H1 (cell line): ENCODE measurements at regions not wholly inside any gene's neighbourhood (a gene's known extent, or its start where the extent isn't known, plus 50 kb on each side); places are given as distances from the start of the nearest gene placed in this dataset.

Source experiments
- CTCF ChIA-PET: fragments of 300-600 bp; sonication (Branson Sonifier 250); formaldehyde crosslinking; loops from one replicate; lab custom pipeline; 2021; ENCODE audit not compliant: partially characterized antibody; lab: Charles Lee
- POLR2A ChIA-PET: fragments of 300-600 bp; sonication (Branson Sonifier 250); formaldehyde crosslinking; loops from one replicate; lab custom pipeline; 2021; ENCODE audit warnings: inconsistent platforms; ENCODE audit not compliant: partially characterized antibody; lab: Charles Lee
- DNase-seq, 2 experiments: peaks; one replicate each; pipeline versions ENCODE4 v3.0.0 to v3.0.0-alpha.2; 2010 to 2022; ENCODE audit warnings: low spot score in 2 of 2, low read depth in 1 of 2, mixed read lengths in 1 of 2
- FAIRE-seq: peaks from 2 replicates; lab custom pipeline; 2011; peaks lifted over from hg19 to GRCh38; lab: Jason Lieb, UNC
- H2AFZ ChIP-seq: 2 replicates; pipeline ENCODE4 v1.8.1; 2012; ENCODE audit warnings: low read length, inconsistent platforms
- H2AK5ac ChIP-seq: 2 replicates; pipeline ENCODE4 v1.6.1; 2013; ENCODE audit warnings: low read depth, low read length
- H2BK120ac ChIP-seq: replicated peaks from 2 replicates; pipeline ENCODE3; 2013; ENCODE audit warnings: low read depth, low read length, inconsistent platforms
- H2BK12ac ChIP-seq: 2 replicates; pipeline ENCODE4 v1.6.1; 2013; ENCODE audit warnings: low read depth, low read length
- H2BK15ac ChIP-seq: 2 replicates; pipeline ENCODE4 v1.6.1; 2013; ENCODE audit warnings: low read length
- H2BK20ac ChIP-seq: 2 replicates; pipeline ENCODE4 v1.6.1; 2013; ENCODE audit warnings: low read length
- H2BK5ac ChIP-seq: 2 replicates; pipeline ENCODE4 v1.6.1; 2013; ENCODE audit warnings: low read depth, low read length
- H3K14ac ChIP-seq: 2 replicates; pipeline ENCODE4 v1.6.1; 2013; ENCODE audit warnings: inconsistent platforms; ENCODE audit not compliant: insufficient read length
- H3K18ac ChIP-seq: 2 replicates; pipeline ENCODE4 v1.6.1; 2013; ENCODE audit warnings: low read length; ENCODE audit errors: extremely low read depth
- H3K23ac ChIP-seq: 2 replicates; pipeline ENCODE4 v1.6.1; 2013; ENCODE audit warnings: inconsistent platforms; ENCODE audit not compliant: insufficient read length
- H3K23me2 ChIP-seq: 2 replicates; pipeline ENCODE4 v1.6.1; 2013; ENCODE audit warnings: low read depth, low read length
- H3K27ac ChIP-seq: 2 replicates; pipeline ENCODE4 v1.6.1; 2011; ENCODE audit warnings: low read depth, low read length, inconsistent platforms
- H3K27me3 ChIP-seq, 4 experiments: replicated peaks in 1 of 4; 1 replicate in 1 of 4; 2 replicates in 3 of 4; pipeline versions ENCODE4 v1.6.1 to v1.8.1; 2011 to 2013; ENCODE audit warnings: low read length in 3 of 4, mild to moderate bottlenecking in 3 of 4, inconsistent platforms in 2 of 4, mixed read lengths in 2 of 4, moderate library complexity in 1 of 4; ENCODE audit not compliant: control insufficient read depth in 3 of 4, insufficient read depth in 3 of 4; ENCODE audit errors: extremely low read depth in 1 of 4
- H3K36me3 ChIP-seq, 4 experiments: 2 replicates each; pipeline versions ENCODE4 v1.6.1 to v1.8.1; 2011 to 2013; ENCODE audit warnings: mild to moderate bottlenecking in 4 of 4, low read length in 3 of 4, moderate library complexity in 2 of 4, control low read depth in 1 of 4, inconsistent platforms in 1 of 4; ENCODE audit not compliant: insufficient read depth in 4 of 4, control insufficient read depth in 2 of 4
- H3K4ac ChIP-seq: replicated peaks from 2 replicates; pipeline ENCODE3; 2013; ENCODE audit warnings: low read length, low read depth, mixed read lengths, inconsistent platforms; ENCODE audit not compliant: insufficient read length
- H3K4me1 ChIP-seq, 4 experiments: replicated peaks in 1 of 4; 1 replicate in 1 of 4; 2 replicates in 3 of 4; pipeline versions ENCODE4 v1.6.1 to v1.8.1; 2011 to 2013; ENCODE audit warnings: low read length in 3 of 4, inconsistent platforms in 2 of 4, mixed read lengths in 1 of 4; ENCODE audit not compliant: insufficient read depth in 4 of 4, control insufficient read depth in 3 of 4
- H3K4me2 ChIP-seq, 2 experiments: 2 replicates each; pipeline versions ENCODE4 v1.6.1 to v1.8.1; 2011 to 2013; ENCODE audit warnings: low read depth in 2 of 2, low read length in 2 of 2, control low read depth in 1 of 2, inconsistent platforms in 1 of 2, mild to moderate bottlenecking in 1 of 2; ENCODE audit not compliant: insufficient read depth in 1 of 2
- H3K4me3 ChIP-seq, 4 experiments: fragments of 200-600, 300-600 bp in 1 of 4; sonication (generic), shearing (Covaris generic), sonication (Bioruptor Twin) in 1 of 4; 2 replicates each; pipeline versions ENCODE4 v1.5.1 to v1.8.1; 2011 to 2016; ENCODE audit warnings: low read length in 4 of 4, low read depth in 3 of 4, control low read depth in 2 of 4, inconsistent platforms in 2 of 4, mild to moderate bottlenecking in 2 of 4, mixed read lengths in 1 of 4, moderate library complexity in 1 of 4; ENCODE audit not compliant: insufficient read depth in 2 of 4; ENCODE audit errors: extremely low read depth in 1 of 4
- H3K56ac ChIP-seq: replicated peaks from 2 replicates; pipeline ENCODE3; 2013; ENCODE audit warnings: low read depth, mild to moderate bottlenecking, mixed read lengths, low read length, inconsistent platforms; ENCODE audit not compliant: insufficient read length
- H3K79me1 ChIP-seq: 2 replicates; pipeline ENCODE4 v1.6.1; 2013; ENCODE audit warnings: low read depth, low read length, control low read depth
- H3K79me2 ChIP-seq, 2 experiments: 2 replicates each; pipeline versions ENCODE4 v1.6.1 to v1.8.1; 2012 to 2013; ENCODE audit warnings: low read length in 2 of 2, mild to moderate bottlenecking in 2 of 2, inconsistent platforms in 1 of 2; ENCODE audit not compliant: insufficient read depth in 2 of 2, control insufficient read depth in 1 of 2
- H3K9ac ChIP-seq, 4 experiments: replicated peaks in 1 of 4; 1 replicate in 1 of 4; 2 replicates in 3 of 4; pipeline versions ENCODE4 v1.6.1 to v1.8.1; 2011 to 2013; ENCODE audit warnings: low read depth in 3 of 4, low read length in 3 of 4, control low read depth in 2 of 4, mild to moderate bottlenecking in 2 of 4, moderate library complexity in 2 of 4, inconsistent platforms in 1 of 4; ENCODE audit errors: extremely low read depth in 1 of 4
- H3K9me3 ChIP-seq, 2 experiments: 2 replicates each; pipeline versions ENCODE4 v1.6.1 to v1.8.1; 2012 to 2013; ENCODE audit warnings: mild to moderate bottlenecking in 2 of 2, moderate library complexity in 2 of 2, control low read depth in 1 of 2, inconsistent platforms in 1 of 2, low read depth in 1 of 2, low read length in 1 of 2, mixed read lengths in 1 of 2; ENCODE audit not compliant: insufficient read depth in 2 of 2
- H4K20me1 ChIP-seq, 2 experiments: replicated peaks in 1 of 2; 2 replicates each; pipeline versions ENCODE3 to v1.8.1; 2011 to 2013; ENCODE audit warnings: inconsistent platforms in 2 of 2, low read length in 2 of 2, mild to moderate bottlenecking in 1 of 2; ENCODE audit not compliant: insufficient read depth in 2 of 2, control insufficient read depth in 1 of 2
- H4K5ac ChIP-seq: 2 replicates; pipeline ENCODE4 v1.6.1; 2013; ENCODE audit warnings: low read length, low read depth, mixed read lengths, inconsistent platforms; ENCODE audit not compliant: insufficient read length
- H4K8ac ChIP-seq: 2 replicates; pipeline ENCODE4 v1.8.0; 2013; ENCODE audit warnings: mild to moderate bottlenecking, moderate library complexity, low read length, inconsistent platforms; ENCODE audit not compliant: insufficient read depth; ENCODE audit errors: extremely low read depth
- H4K91ac ChIP-seq: replicated peaks from 2 replicates; pipeline ENCODE3; 2013; ENCODE audit warnings: low read length, mixed read lengths, inconsistent platforms; ENCODE audit not compliant: insufficient read length
- POLR2AphosphoS5 ChIP-seq: IDR thresholded peaks from 2 replicates; pipeline ENCODE4 v1.6.1; 2011; ENCODE audit warnings: low read depth, low read length
- WGBS, 2 experiments: shearing (Covaris generic) in 1 of 2; methylation state at CpG; one replicate each; pipeline versions ENCODE4 v1.1.6 to v1.1.7; 2013 to 2015; ENCODE audit warnings: low lambda C conversion rate in 2 of 2, mixed read lengths in 2 of 2, inconsistent platforms in 1 of 2, low coverage in 1 of 2, missing lambda C conversion rate in 1 of 2; ENCODE audit not compliant: insufficient replicate concordance in 2 of 2, insufficient coverage in 1 of 2, insufficient read length in 1 of 2; ENCODE audit errors: extremely low coverage in 1 of 2, missing lambda C conversion rate in 1 of 2; 5-methylcytosine and 5-hydroxymethylcytosine counted together
- TF ChIP-seq, protein P1 (sequence below): IDR thresholded peaks from 2 replicates; pipeline ENCODE4 v1.6.1; 2012; ENCODE audit warnings: inconsistent platforms

GRCh38 chr2:216285701-216286100 is 86.6 kb downstream of the MARCHF4 start:
- H2AFZ ChIP-seq = no peak overlapping the region
- no peak overlapping the region for H3K27ac ChIP-seq
- H3K23ac ChIP-seq = no peak overlapping the region
- H4K5ac ChIP-seq = no peak overlapping the region
- no peaks in the 10 kb centered on the region for H3K9me3 ChIP-seq
- no peak overlapping the region; the same call in 1 of the 2 replicates for H3K18ac ChIP-seq
- H4K8ac ChIP-seq = no peak overlapping the region
- H2BK20ac ChIP-seq = 0 out of 2 replicates have a peak overlapping the region, but pooled peaks have one; percentile 53
- ChIA-PET POLR2A (interaction anchor here (0.6 to 1.4 kb wide), 2 partner anchors 87 to 213 kb away, joined by 3 to 5 read pairs; partner anchors contain the start of gene RPL37A), CTCF (interaction anchor here (1.2 to 5.4 kb wide), 8 partner anchors 8 to 160 kb away, joined by 3 to 49 read pairs (median 20); no protein-coding TSS in a partner anchor)
- H3K4ac ChIP-seq = no peak overlapping the region
- no peaks in the 10 kb centered on the region for H3K27me3 ChIP-seq
- H3K14ac ChIP-seq = no peak overlapping the region
- H3K23me2 ChIP-seq = no peaks in the 10 kb centered on the region
- peaks cover 11 to 40% (median 18%) of the 10 kb centered on the region in 4 experiments for H3K4me1 ChIP-seq
- H2BK15ac ChIP-seq = no peak overlapping the region
- no peak overlapping the region for H2AK5ac ChIP-seq
- H4K91ac ChIP-seq = no peak overlapping the region
- no peak overlapping the region for H3K56ac ChIP-seq
- H4K20me1 ChIP-seq = no peaks in the 10 kb centered on the region
- TF ChIP-seq, protein P1, sequence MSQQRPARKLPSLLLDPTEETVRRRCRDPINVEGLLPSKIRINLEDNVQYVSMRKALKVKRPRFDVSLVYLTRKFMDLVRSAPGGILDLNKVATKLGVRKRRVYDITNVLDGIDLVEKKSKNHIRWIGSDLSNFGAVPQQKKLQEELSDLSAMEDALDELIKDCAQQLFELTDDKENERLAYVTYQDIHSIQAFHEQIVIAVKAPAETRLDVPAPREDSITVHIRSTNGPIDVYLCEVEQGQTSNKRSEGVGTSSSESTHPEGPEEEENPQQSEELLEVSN = no peak
- TF ChIP-seq POLR2AphosphoS5 = no peak
- TF ChIP-seq, all 59 proteins: peak for 0
- Histone ChIP-seq H3K4me2 (peak overlapping the region; percentile 22; a peak in 2 of 4 replicates), H3K79me1 (no peaks in the 10 kb centered on the region), H2BK5ac (no peak overlapping the region; the same call in 1 of the 2 replicates), H3K36me3 (no peaks in the 10 kb centered on the region), H2BK12ac (no peak overlapping the region), H3K79me2 (no peaks in the 10 kb centered on the region), H3K4me3 (no peak overlapping the region), H2BK120ac (no peak overlapping the region), H3K9ac (no peak overlapping the region)
- WGBS, 2 experiments = 57% methylated on average over 7 of the region's 7 CpGs; no CpG with 5 or more reads in 1 of the 2 experiments
- peak in 1 of 2 experiments; percentile 50 for DNase-seq
- no peak for FAIRE-seq
